ENCODE measurements at regions not wholly inside any gene's neighbourhood (a gene's known extent, or its start where the extent isn't known, plus 50 kb on each side); places are given as distances from the start of the nearest gene placed in this dataset.
"Not testable (repeated sequence)": the region's sequence is repeated elsewhere in the genome, so short reads cannot be mapped to it uniquely, and the experiment has no call there.

DNA sequence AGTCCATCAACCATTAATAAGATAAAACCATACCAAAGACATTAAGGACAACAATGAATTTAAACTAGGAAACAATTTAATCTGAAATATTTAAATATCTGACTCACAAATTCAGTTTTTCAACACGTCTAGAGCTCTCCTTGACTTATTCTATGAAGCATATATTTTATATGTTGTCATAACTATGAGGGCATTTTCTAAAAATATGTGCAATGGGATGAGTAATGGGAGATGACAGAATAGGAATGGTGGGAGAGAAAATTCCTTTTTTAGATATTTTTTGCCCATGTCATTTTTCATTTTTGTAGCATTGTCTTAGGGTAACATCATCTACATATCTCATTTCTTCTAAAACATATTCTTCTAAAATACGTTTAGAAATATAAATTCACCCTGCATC is 79.2 kb upstream of the CDH2 start:
- Histone ChIP-seq H3K27me3 (ENCODE audit: control insufficient read depth, extremely low read depth, insufficient read depth, low read length) (no peaks in the 10 kb centered on the region), H3K9me1 (ENCODE audit: control insufficient read depth, extremely low read depth, insufficient read depth, low read length) (no peaks in the 10 kb centered on the region), H3K4me1 (ENCODE audit: control insufficient read depth, extremely low read depth, insufficient read depth, low read length) (no peaks in the 10 kb centered on the region), H3K4me2 (ENCODE audit: control insufficient read depth, extremely low read depth, insufficient read depth, low read depth, low read length) (no peak overlapping the region), H3K79me2 (ENCODE audit: control insufficient read depth, insufficient read depth, low read length) (no peaks in the 10 kb centered on the region), H4K20me1 (ENCODE audit: control insufficient read depth, extremely low read depth, insufficient read depth, low read length) (no peaks in the 10 kb centered on the region), H3K9me3 (ENCODE audit: control insufficient read depth, low read depth, low read length) (no peaks in the 10 kb centered on the region), H2AFZ (ENCODE audit: control insufficient read depth, low read length) (no peak overlapping the region), H3K9ac (ENCODE audit: control insufficient read depth, extremely low read depth, insufficient read depth, low read length) (no peak overlapping the region), H3K27ac (ENCODE audit: control insufficient read depth, insufficient read depth, low read length) (no peak overlapping the region), H3K4me3 (ENCODE audit: control insufficient read depth in 2 of 3, extremely low read depth in 1 of 3, insufficient read depth in 2 of 3, low read depth in 1 of 3, low read length in 3 of 3) (no peak overlapping the region), H3K36me3 (ENCODE audit: control insufficient read depth in 2 of 2, extremely low read depth in 1 of 2, insufficient read depth in 2 of 2, low read length in 2 of 2) (no peaks in the 10 kb centered on the region)
- TF ChIP-seq, protein P1, sequence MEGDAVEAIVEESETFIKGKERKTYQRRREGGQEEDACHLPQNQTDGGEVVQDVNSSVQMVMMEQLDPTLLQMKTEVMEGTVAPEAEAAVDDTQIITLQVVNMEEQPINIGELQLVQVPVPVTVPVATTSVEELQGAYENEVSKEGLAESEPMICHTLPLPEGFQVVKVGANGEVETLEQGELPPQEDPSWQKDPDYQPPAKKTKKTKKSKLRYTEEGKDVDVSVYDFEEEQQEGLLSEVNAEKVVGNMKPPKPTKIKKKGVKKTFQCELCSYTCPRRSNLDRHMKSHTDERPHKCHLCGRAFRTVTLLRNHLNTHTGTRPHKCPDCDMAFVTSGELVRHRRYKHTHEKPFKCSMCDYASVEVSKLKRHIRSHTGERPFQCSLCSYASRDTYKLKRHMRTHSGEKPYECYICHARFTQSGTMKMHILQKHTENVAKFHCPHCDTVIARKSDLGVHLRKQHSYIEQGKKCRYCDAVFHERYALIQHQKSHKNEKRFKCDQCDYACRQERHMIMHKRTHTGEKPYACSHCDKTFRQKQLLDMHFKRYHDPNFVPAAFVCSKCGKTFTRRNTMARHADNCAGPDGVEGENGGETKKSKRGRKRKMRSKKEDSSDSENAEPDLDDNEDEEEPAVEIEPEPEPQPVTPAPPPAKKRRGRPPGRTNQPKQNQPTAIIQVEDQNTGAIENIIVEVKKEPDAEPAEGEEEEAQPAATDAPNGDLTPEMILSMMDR (optimal IDR thresholded peaks at IDR 0.05 in 1 of 3, IDR thresholded peaks at IDR 0.05 in 1 of 3, conservative IDR thresholded peaks at IDR 0.05 in 1 of 3; ENCODE audit: extremely low read depth in 1 of 3, insufficient read depth in 2 of 3, low read length in 3 of 3) = no peak
- TF ChIP-seq EZH2 (IDR thresholded peaks at IDR 0.05; ENCODE audit: low read length) = no peak
- no peak for DNase-seq (ENCODE audit: low read depth, low spot score)
- dilution Hi-C loops (cut with MboI; ENCODE audit: extremely low pct_ligation_motif_present, low sequenced_read_pairs) = no loop called here
- no peak for FAIRE-seq

DNA sequence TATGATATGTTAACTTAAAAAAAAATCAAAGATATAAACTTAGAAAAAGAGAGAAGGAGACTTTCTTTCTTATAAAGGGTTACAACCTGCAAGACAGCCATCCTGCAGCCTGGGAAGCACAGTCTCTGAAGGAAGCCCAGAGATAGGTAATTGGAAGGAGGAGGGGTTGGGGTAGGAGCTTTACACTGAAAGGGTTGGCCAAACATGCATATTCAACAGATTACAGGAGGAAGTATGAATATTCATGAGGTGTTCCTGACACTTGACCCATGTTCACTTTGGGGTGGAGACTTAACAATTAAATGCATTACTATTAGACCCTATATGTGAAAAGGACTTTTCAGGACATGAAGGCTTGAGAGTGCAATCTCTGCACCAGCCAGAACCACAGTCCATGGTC is 71.7 kb upstream of the CDH2 start:
- FAIRE-seq (no peak), DNase-seq (ENCODE audit: low read depth, low spot score) (no peak)
- H3K4me1 ChIP-seq (ENCODE audit: control insufficient read depth, extremely low read depth, insufficient read depth, low read length) = no peaks in the 10 kb centered on the region
- H3K9me3 ChIP-seq (ENCODE audit: control insufficient read depth, low read depth, low read length) = no peaks in the 10 kb centered on the region
- dilution Hi-C loops (cut with MboI; ENCODE audit: extremely low pct_ligation_motif_present, low sequenced_read_pairs) = no loop called here
- no peak for TF ChIP-seq EZH2 (IDR thresholded peaks at IDR 0.05; ENCODE audit: low read length)
- TF ChIP-seq, protein P1 (optimal IDR thresholded peaks at IDR 0.05 in 1 of 3, IDR thresholded peaks at IDR 0.05 in 1 of 3, conservative IDR thresholded peaks at IDR 0.05 in 1 of 3; ENCODE audit: extremely low read depth in 1 of 3, insufficient read depth in 2 of 3, low read length in 3 of 3) = no peak
- no peak overlapping the region for H2AFZ ChIP-seq (ENCODE audit: control insufficient read depth, low read length)
- H3K79me2 ChIP-seq (ENCODE audit: control insufficient read depth, insufficient read depth, low read length) = no peaks in the 10 kb centered on the region
- no peak overlapping the region for H3K27ac ChIP-seq (ENCODE audit: control insufficient read depth, insufficient read depth, low read length)
- no peaks in the 10 kb centered on the region for H3K9me1 ChIP-seq (ENCODE audit: control insufficient read depth, extremely low read depth, insufficient read depth, low read length)
- no peaks in the 10 kb centered on the region for H3K36me3 ChIP-seq (ENCODE audit: control insufficient read depth in 2 of 2, extremely low read depth in 1 of 2, insufficient read depth in 2 of 2, low read length in 2 of 2)
- H3K9ac ChIP-seq (ENCODE audit: control insufficient read depth, extremely low read depth, insufficient read depth, low read length) = no peak overlapping the region
- H4K20me1 ChIP-seq (ENCODE audit: control insufficient read depth, extremely low read depth, insufficient read depth, low read length) = no peaks in the 10 kb centered on the region
- no peak overlapping the region for H3K4me3 ChIP-seq (ENCODE audit: control insufficient read depth in 2 of 3, extremely low read depth in 1 of 3, insufficient read depth in 2 of 3, low read depth in 1 of 3, low read length in 3 of 3)
- H3K27me3 ChIP-seq (ENCODE audit: control insufficient read depth, extremely low read depth, insufficient read depth, low read length) = no peaks in the 10 kb centered on the region
- H3K4me2 ChIP-seq (ENCODE audit: control insufficient read depth, extremely low read depth, insufficient read depth, low read depth, low read length) = no peak overlapping the region

DNA sequence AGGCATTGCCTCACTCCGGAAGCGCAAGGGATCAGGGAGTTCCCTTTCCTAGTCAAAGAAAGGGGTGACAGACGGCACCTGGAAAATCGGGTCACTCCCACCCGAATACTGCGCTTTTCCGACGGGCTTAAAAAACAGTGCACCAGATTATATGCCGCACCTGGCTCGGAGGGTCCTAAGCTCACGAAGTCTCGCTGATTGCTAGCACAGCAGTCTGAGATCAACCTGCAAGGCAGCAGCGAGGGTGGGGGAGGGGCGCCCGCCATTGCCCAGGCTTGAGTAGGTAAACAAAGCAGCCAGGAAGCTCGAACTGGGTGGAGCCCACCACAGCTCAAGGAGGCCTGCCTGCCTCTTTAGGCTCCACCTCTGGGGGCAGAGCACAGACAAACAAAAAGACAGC is 63.7 kb upstream of the CDH2 start:
- H2AFZ ChIP-seq (ENCODE audit: control insufficient read depth, low read length); H3K9ac ChIP-seq (ENCODE audit: control insufficient read depth, extremely low read depth, insufficient read depth, low read length); H3K27ac ChIP-seq (ENCODE audit: control insufficient read depth, insufficient read depth, low read length); H3K4me1 ChIP-seq (ENCODE audit: control insufficient read depth, extremely low read depth, insufficient read depth, low read length); FAIRE-seq; DNase-seq (ENCODE audit: low read depth, low spot score); H3K27me3 ChIP-seq (ENCODE audit: control insufficient read depth, extremely low read depth, insufficient read depth, low read length); H3K9me1 ChIP-seq (ENCODE audit: control insufficient read depth, extremely low read depth, insufficient read depth, low read length); dilution Hi-C loops (cut with MboI; ENCODE audit: extremely low pct_ligation_motif_present, low sequenced_read_pairs); H3K79me2 ChIP-seq (ENCODE audit: control insufficient read depth, insufficient read depth, low read length); H3K9me3 ChIP-seq (ENCODE audit: control insufficient read depth, low read depth, low read length); H3K4me2 ChIP-seq (ENCODE audit: control insufficient read depth, extremely low read depth, insufficient read depth, low read depth, low read length); H3K4me3 ChIP-seq (ENCODE audit: control insufficient read depth in 2 of 3, extremely low read depth in 1 of 3, insufficient read depth in 2 of 3, low read depth in 1 of 3, low read length in 3 of 3); H4K20me1 ChIP-seq (ENCODE audit: control insufficient read depth, extremely low read depth, insufficient read depth, low read length); H3K36me3 ChIP-seq (ENCODE audit: control insufficient read depth in 2 of 2, extremely low read depth in 1 of 2, insufficient read depth in 2 of 2, low read length in 2 of 2): not testable (repeated sequence)

All from keratinocyte (primary cell).